ENCODE measurements at regions not wholly inside any gene's neighbourhood (a gene's known extent, or its start where the extent isn't known, plus 50 kb on each side); places are given as distances from the start of the nearest gene placed in this dataset.

- POLR2A ChIA-PET (ENCODE audit: low non-redundant PET): no interaction called here
- CTCF ChIA-PET: no interaction called here
- no peak for TF ChIP-seq CTCF (conservative IDR thresholded peaks at IDR 0.05; ENCODE audit: low read depth)
- no peak for DNase-seq (ENCODE audit: low spot score)
- no peak overlapping the region for H3K27ac ChIP-seq
These were observed 62.5 kb upstream of the DNAH14 start for GRCh38 chr1:224866940-224867339.

GRCh38 chr1:224867715-224868114 is 61.8 kb upstream of the DNAH14 start:
- H3K27ac ChIP-seq: no peak overlapping the region
- DNase-seq (ENCODE audit: low spot score): no peak
- TF ChIP-seq CTCF (conservative IDR thresholded peaks at IDR 0.05; ENCODE audit: low read depth): no peak
- POLR2A ChIA-PET (ENCODE audit: low non-redundant PET): no interaction called here
- CTCF ChIA-PET: no interaction called here

GRCh38 chr1:224872832-224873433 is 56.5 kb upstream of the DNAH14 start:
- POLR2A ChIA-PET (ENCODE audit: low non-redundant PET): no interaction called here
- DNase-seq (ENCODE audit: low spot score): no peak
- CTCF ChIA-PET: no interaction called here
- no peak overlapping the region for H3K27ac ChIP-seq
- TF ChIP-seq CTCF (conservative IDR thresholded peaks at IDR 0.05; ENCODE audit: low read depth): no peak

- peak; percentile 23 for DNase-seq (ENCODE audit: low spot score)
- no peak overlapping the region for H3K27ac ChIP-seq
- ChIA-PET POLR2A (ENCODE audit: low non-redundant PET) (no interaction called here), CTCF (interaction anchor here (0.6 to 0.7 kb wide), 2 partner anchors 22 to 179 kb away, joined by 3 read pairs; no protein-coding TSS in a partner anchor)
- no peak for TF ChIP-seq CTCF (conservative IDR thresholded peaks at IDR 0.05; ENCODE audit: low read depth)
These were observed 55.8 kb upstream of the DNAH14 start for GRCh38 chr1:224873434-224874369.

GRCh38 chr1:224874775-224875174 is 54.7 kb upstream of the DNAH14 start:
- TF ChIP-seq CTCF (conservative IDR thresholded peaks at IDR 0.05; ENCODE audit: low read depth): no peak
- DNase-seq (ENCODE audit: low spot score): no peak
- POLR2A ChIA-PET (ENCODE audit: low non-redundant PET): no interaction called here
- no peak overlapping the region for H3K27ac ChIP-seq
- CTCF ChIA-PET: no interaction called here

- no peak for TF ChIP-seq CTCF (conservative IDR thresholded peaks at IDR 0.05; ENCODE audit: low read depth)
- POLR2A ChIA-PET (ENCODE audit: low non-redundant PET): no interaction called here
- CTCF ChIA-PET: interaction anchor here (0.5 kb wide), 1 partner anchor 48 kb away, joined by 3 read pairs; no protein-coding TSS in a partner anchor
- no peak for DNase-seq (ENCODE audit: low spot score)
- H3K27ac ChIP-seq: no peak overlapping the region
These were observed 50.2 kb upstream of the DNAH14 start for GRCh38 chr1:224879162-224879803.
